ENCODE measurements at regions not wholly inside any gene's neighbourhood (a gene's known extent, or its start where the extent isn't known, plus 50 kb on each side); places are given as distances from the start of the nearest gene placed in this dataset.
"Not testable (repeated sequence)": the region's sequence is repeated elsewhere in the genome, so short reads cannot be mapped to it uniquely, and the experiment has no call there.

GRCh38 chr11:26896719-26897118 is 97.2 kb upstream of the FIBIN start:
- no peak for DNase-seq

GRCh38 chr11:26898799-26899198 is 95.1 kb upstream of the FIBIN start:
- no peak for DNase-seq

GRCh38 chr11:26901162-26901561 is 92.8 kb upstream of the FIBIN start:
- DNase-seq: no peak

GRCh38 chr11:26904132-26904531 is 89.8 kb upstream of the FIBIN start:
- DNase-seq: no peak

GRCh38 chr11:26904801-26905200 is 89.1 kb upstream of the FIBIN start:
- DNase-seq: no peak

GRCh38 chr11:26905368-26905767 is 88.5 kb upstream of the FIBIN start:
- DNase-seq: no peak

GRCh38 chr11:26909515-26909914 is 84.4 kb upstream of the FIBIN start:
- no peak for DNase-seq

- DNase-seq: no peak
Measured at GRCh38 chr11:26909991-26910591, 83.8 kb upstream of the FIBIN start.

GRCh38 chr11:26914968-26915367 is 78.9 kb upstream of the FIBIN start:
- no peak for DNase-seq

- DNase-seq: no peak
Measured at GRCh38 chr11:26916805-26917204, 77.1 kb upstream of the FIBIN start.

GRCh38 chr11:26928582-26928981 is 65.3 kb upstream of the FIBIN start:
- DNase-seq: no peak

- no peak for DNase-seq
Measured at GRCh38 chr11:26929806-26930517, 64.0 kb upstream of the FIBIN start.

- DNase-seq: no peak
Measured at GRCh38 chr11:26930518-26931247, 63.2 kb upstream of the FIBIN start.

GRCh38 chr11:26931248-26931631 is 62.7 kb upstream of the FIBIN start:
- no peak for DNase-seq

GRCh38 chr11:26931881-26932280 is 62.0 kb upstream of the FIBIN start:
- DNase-seq: no peak

GRCh38 chr11:26936109-26936508 is 57.8 kb upstream of the FIBIN start:
- DNase-seq: no peak

GRCh38 chr11:26937386-26937785 is 56.5 kb upstream of the FIBIN start:
- no peak for DNase-seq

- DNase-seq: not testable (repeated sequence)
Measured at GRCh38 chr11:26940501-26940900, 53.4 kb upstream of the FIBIN start.

GRCh38 chr11:26942356-26942755 is 51.6 kb upstream of the FIBIN start:
- no peak for DNase-seq

GRCh38 chr11:26943636-26944035 is 50.3 kb upstream of the FIBIN start:
- DNase-seq: no peak
